SK-N-MC (cell line): ENCODE measurements at regions not wholly inside any gene's neighbourhood (a gene's known extent, or its start where the extent isn't known, plus 50 kb on each side); places are given as distances from the start of the nearest gene placed in this dataset.

Experiments used
- DNase-seq: peaks from one replicate; pipeline ENCODE4 v3.0.0-alpha.2; 2011; ENCODE audit warnings: low read depth, low spot score
- H3K27ac ChIP-seq: fragments of 200-600 bp; sonication (generic); 2 replicates; pipeline ENCODE4 v1.5.1; 2016; ENCODE audit warnings: mixed run types
- H3K36me3 ChIP-seq: fragments of 200-600 bp; sonication (generic); 2 replicates; pipeline ENCODE4 v1.6.1; 2017; ENCODE audit warnings: antibody characterized with exemption, low read length, mixed read lengths; ENCODE audit not compliant: insufficient read depth
- H3K4me3 ChIP-seq: fragments of 200-600 bp; sonication (generic); 2 replicates; pipeline ENCODE4 v1.5.1; 2016
- H3K9ac ChIP-seq: fragments of 200-600 bp; sonication (generic); 2 replicates; pipeline ENCODE4 v1.8.0; 2017; ENCODE audit warnings: mixed run types, mixed read lengths; ENCODE audit not compliant: insufficient read length
- H3K9me3 ChIP-seq: fragments of 200-600 bp; sonication (generic); 2 replicates; pipeline ENCODE4 v1.6.1; 2017; ENCODE audit warnings: low read depth, mild to moderate bottlenecking, antibody characterized with exemption, low read length, moderate library complexity, mixed read lengths
- EZH2 ChIP-seq: fragments of 200-600 bp; sonication (generic); IDR thresholded peaks from one replicate; pipeline ENCODE4 v1.6.1; 2017; ENCODE audit warnings: antibody characterized with exemption
- FOXP2 ChIP-seq: optimal IDR thresholded peaks from 2 replicates; pipeline ENCODE3; 2011; ENCODE audit warnings: mild to moderate bottlenecking, moderate library complexity; ENCODE audit not compliant: insufficient read depth; ENCODE audit errors: extremely low read length, control extremely low read depth
- POLR2AphosphoS5 ChIP-seq: IDR thresholded peaks from 2 replicates; pipeline ENCODE4 v1.6.1; 2012; ENCODE audit warnings: mild to moderate bottlenecking, low read depth, low read length, borderline replicate concordance

- Histone ChIP-seq H3K27ac (no peak overlapping the region), H3K9ac (no peak overlapping the region), H3K9me3 (no peaks in the 10 kb centered on the region), H3K36me3 (no peaks in the 10 kb centered on the region), H3K4me3 (no peak overlapping the region)
- TF ChIP-seq POLR2AphosphoS5 (no peak), FOXP2 (no peak), EZH2 (no peak)
- no peak for DNase-seq
These were observed 115.8 kb downstream of the ETNK1 start for GRCh38 chr12:22740656-22741355.

DNA sequence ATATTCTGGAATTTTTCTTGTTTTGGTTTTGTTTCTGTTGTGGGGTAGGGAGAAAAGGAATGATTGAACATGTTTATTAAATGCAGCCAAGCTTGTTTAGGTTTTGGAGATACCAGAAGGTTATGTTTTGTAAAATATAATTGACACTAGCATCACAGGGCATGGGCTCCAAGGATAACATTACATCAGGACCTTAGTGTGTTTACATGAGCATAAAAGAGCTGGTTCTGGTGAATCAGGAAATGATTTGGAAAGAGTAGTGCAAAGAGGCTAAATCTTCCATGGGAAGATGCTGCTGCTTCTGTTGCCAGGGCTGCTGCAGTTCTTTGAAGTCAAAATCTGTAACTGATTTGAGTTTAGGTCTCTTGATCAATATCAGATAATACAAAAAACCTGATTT, 118.7 kb downstream of the ETNK1 start:
- H3K27ac ChIP-seq = no peak overlapping the region
- no peak overlapping the region for H3K4me3 ChIP-seq
- TF ChIP-seq EZH2 = no peak
- no peaks in the 10 kb centered on the region for H3K9me3 ChIP-seq
- no peaks in the 10 kb centered on the region for H3K36me3 ChIP-seq
- H3K9ac ChIP-seq = no peak overlapping the region
- no peak for DNase-seq

GRCh38 chr12:22744197-22744596, 119.2 kb downstream of the ETNK1 start:
- Histone ChIP-seq H3K9ac (no peak overlapping the region), H3K4me3 (no peak overlapping the region), H3K9me3 (no peaks in the 10 kb centered on the region), H3K27ac (no peak overlapping the region), H3K36me3 (no peaks in the 10 kb centered on the region)
- TF ChIP-seq EZH2 (no peak), FOXP2 (no peak), POLR2AphosphoS5 (no peak)
- no peak for DNase-seq

- no peak overlapping the region for H3K9ac ChIP-seq
- no peak overlapping the region for H3K4me3 ChIP-seq
- no peak for DNase-seq
- TF ChIP-seq EZH2 = no peak
- TF ChIP-seq POLR2AphosphoS5 = no peak
- no peak for TF ChIP-seq FOXP2
- H3K9me3 ChIP-seq = no peaks in the 10 kb centered on the region
- no peak overlapping the region for H3K27ac ChIP-seq
- no peaks in the 10 kb centered on the region for H3K36me3 ChIP-seq
These were observed 121.7 kb downstream of the ETNK1 start for GRCh38 chr12:22746720-22747119.

- H3K36me3 ChIP-seq = no peaks in the 10 kb centered on the region
- TF ChIP-seq EZH2 (no peak), FOXP2 (no peak), POLR2AphosphoS5 (no peak)
- H3K4me3 ChIP-seq = no peak overlapping the region
- no peak overlapping the region for H3K9ac ChIP-seq
- no peaks in the 10 kb centered on the region for H3K9me3 ChIP-seq
- no peak overlapping the region for H3K27ac ChIP-seq
- no peak for DNase-seq
These were observed 130.7 kb downstream of the ETNK1 start for GRCh38 chr12:22755629-22756028.

DNA sequence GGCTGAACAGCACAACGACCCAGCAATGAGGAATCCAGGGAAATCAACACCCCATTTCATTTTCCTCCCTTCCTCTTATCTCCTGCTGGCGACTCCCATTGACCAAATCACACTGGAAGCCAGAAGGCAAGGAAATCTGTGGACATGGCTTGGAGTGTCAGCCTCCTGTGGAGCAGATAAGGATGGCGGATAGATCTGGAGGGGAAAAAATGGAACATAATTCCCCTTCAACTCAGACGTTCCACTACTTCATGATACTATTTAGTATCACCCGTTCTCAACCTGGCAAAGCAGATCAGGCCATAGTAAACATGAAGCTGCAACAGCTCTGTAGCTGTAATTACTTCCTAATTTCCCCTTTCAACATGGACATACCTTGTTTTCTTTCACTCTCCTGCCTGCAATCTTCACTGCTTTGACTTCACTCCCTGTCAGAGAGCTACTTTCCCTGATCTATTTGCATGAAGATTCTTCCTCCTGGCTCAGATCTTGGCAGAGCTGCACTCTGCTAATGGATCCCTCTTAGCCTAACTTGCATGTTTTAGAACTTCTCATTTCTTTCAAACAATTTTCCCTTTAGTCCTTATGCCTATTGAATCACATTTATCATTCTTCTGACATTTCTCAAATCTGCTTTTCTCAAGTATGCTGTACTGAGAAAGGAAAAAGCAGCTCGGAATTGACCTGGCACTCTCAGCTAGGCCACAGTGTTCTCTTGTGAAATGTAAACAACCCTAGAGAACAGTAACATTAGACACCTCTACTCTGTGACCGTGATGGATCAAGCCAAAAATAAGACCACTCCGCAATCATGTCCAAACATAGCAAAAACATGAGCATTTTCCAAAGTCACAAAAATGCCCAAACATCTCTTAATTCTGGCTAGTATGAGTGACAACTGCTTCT, 135.1 kb downstream of the ETNK1 start:
- no peak for DNase-seq
- no peaks in the 10 kb centered on the region for H3K9me3 ChIP-seq
- no peak overlapping the region for H3K9ac ChIP-seq
- H3K36me3 ChIP-seq = no peaks in the 10 kb centered on the region
- no peak overlapping the region for H3K4me3 ChIP-seq
- TF ChIP-seq EZH2 (no peak), FOXP2 (no peak), POLR2AphosphoS5 (no peak)
- H3K27ac ChIP-seq = no peak overlapping the region

DNA sequence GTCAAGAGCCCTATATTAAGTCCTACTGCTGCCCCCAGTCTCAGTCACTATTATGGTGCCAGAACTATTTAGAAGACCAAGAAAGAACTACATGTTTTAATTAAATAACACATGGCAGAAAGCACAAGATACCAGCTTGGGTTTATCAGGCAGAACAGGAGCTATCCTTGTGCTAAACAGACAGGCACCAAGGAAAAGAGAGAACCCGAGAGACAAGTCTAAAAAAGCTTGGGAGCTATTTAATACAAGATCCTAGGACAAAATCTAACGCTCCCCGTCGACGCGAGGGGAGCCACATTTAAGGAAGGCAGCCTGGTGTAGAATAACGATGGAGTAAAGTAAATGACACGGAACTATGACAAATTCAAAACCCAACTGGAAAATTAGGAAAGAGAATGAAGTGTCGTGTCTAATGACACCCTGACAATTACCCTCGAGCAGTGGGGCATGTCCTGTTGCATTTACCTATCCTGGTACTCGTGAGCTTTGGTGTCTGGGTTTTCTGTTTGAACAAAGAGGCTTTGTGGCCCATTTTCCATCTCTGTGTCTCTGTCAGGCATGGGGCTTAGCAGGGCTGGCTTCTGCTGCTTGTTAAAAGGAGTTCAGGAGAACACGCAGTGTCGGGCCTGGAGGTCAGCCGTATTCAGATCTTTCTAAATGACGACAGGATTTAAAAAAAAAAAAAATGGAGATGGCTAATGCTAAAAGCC, 140.6 kb downstream of the ETNK1 start:
- Histone ChIP-seq H3K4me3 (no peak overlapping the region), H3K36me3 (no peaks in the 10 kb centered on the region), H3K9me3 (no peaks in the 10 kb centered on the region), H3K9ac (no peak overlapping the region), H3K27ac (no peak overlapping the region)
- DNase-seq = no peak
- TF ChIP-seq POLR2AphosphoS5 = no peak
- TF ChIP-seq FOXP2 = no peak
- TF ChIP-seq EZH2 = no peak

GRCh38 chr12:22766911-22767420, 142.0 kb downstream of the ETNK1 start:
- Histone ChIP-seq H3K9ac (no peak overlapping the region), H3K27ac (no peak overlapping the region), H3K4me3 (no peak overlapping the region), H3K9me3 (no peaks in the 10 kb centered on the region), H3K36me3 (no peaks in the 10 kb centered on the region)
- no peak for DNase-seq
- TF ChIP-seq FOXP2 (no peak), EZH2 (no peak), POLR2AphosphoS5 (no peak)
